ENCODE measurements at regions not wholly inside any gene's neighbourhood (a gene's known extent, or its start where the extent isn't known, plus 50 kb on each side); places are given as distances from the start of the nearest gene placed in this dataset.

GRCh38 chr4:167581449-167581965, 347.2 kb upstream of the SPOCK3 start:
- TF ChIP-seq, protein P1, sequence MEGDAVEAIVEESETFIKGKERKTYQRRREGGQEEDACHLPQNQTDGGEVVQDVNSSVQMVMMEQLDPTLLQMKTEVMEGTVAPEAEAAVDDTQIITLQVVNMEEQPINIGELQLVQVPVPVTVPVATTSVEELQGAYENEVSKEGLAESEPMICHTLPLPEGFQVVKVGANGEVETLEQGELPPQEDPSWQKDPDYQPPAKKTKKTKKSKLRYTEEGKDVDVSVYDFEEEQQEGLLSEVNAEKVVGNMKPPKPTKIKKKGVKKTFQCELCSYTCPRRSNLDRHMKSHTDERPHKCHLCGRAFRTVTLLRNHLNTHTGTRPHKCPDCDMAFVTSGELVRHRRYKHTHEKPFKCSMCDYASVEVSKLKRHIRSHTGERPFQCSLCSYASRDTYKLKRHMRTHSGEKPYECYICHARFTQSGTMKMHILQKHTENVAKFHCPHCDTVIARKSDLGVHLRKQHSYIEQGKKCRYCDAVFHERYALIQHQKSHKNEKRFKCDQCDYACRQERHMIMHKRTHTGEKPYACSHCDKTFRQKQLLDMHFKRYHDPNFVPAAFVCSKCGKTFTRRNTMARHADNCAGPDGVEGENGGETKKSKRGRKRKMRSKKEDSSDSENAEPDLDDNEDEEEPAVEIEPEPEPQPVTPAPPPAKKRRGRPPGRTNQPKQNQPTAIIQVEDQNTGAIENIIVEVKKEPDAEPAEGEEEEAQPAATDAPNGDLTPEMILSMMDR (IDR thresholded peaks at IDR 0.05; ENCODE audit: low read depth, low read length), result no peak
- Histone ChIP-seq H3K27ac (no peak overlapping the region), H3K27me3 (no peaks in the 10 kb centered on the region), H3K36me3 (no peaks in the 10 kb centered on the region), H3K4me1 (ENCODE audit: low read depth) (no peaks in the 10 kb centered on the region), H3K4me3 (no peak overlapping the region), H3K9me3 (ENCODE audit: low read depth) (no peaks in the 10 kb centered on the region)
- no peak for DNase-seq (ENCODE audit: low read depth in 1 of 2, low spot score in 1 of 2)

- Histone ChIP-seq H3K4me1 (ENCODE audit: low read depth) (no peaks in the 10 kb centered on the region), H3K27ac (no peak overlapping the region), H3K9me3 (ENCODE audit: low read depth) (no peaks in the 10 kb centered on the region), H3K4me3 (no peak overlapping the region), H3K36me3 (no peaks in the 10 kb centered on the region), H3K27me3 (no peaks in the 10 kb centered on the region)
- TF ChIP-seq, protein P1 (IDR thresholded peaks at IDR 0.05; ENCODE audit: low read depth, low read length), result no peak
- no peak for DNase-seq (ENCODE audit: low read depth in 1 of 2, low spot score in 1 of 2)
These were observed 353.1 kb upstream of the SPOCK3 start for GRCh38 chr4:167587361-167587760.

GRCh38 chr4:167595898-167596297, 361.6 kb upstream of the SPOCK3 start:
- Histone ChIP-seq H3K4me1 (ENCODE audit: low read depth) (no peaks in the 10 kb centered on the region), H3K27ac (no peak overlapping the region), H3K27me3 (no peaks in the 10 kb centered on the region), H3K4me3 (no peak overlapping the region), H3K9me3 (ENCODE audit: low read depth) (no peaks in the 10 kb centered on the region), H3K36me3 (no peaks in the 10 kb centered on the region)
- DNase-seq (ENCODE audit: low read depth in 1 of 2, low spot score in 1 of 2), result no peak
- TF ChIP-seq, protein P1 (IDR thresholded peaks at IDR 0.05; ENCODE audit: low read depth, low read length), result no peak

DNA sequence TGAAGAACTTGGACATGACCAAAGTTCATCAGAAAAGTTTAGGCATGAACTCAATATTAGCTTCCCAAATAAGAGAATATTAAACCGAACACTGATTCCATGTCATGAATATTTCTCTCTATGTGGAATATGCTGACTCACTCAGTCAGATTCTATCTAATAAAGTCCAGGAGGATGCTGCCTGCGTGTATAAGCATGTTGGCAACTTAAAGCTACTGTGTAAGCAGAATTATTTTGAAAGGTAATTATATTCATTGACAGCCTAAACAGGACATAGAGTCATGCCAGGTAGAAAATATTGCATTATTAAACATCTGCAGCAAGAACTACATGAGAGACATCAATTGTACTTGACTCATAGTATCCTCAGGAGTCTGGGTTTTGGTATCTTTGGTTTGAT, 367.9 kb upstream of the SPOCK3 start:
- H3K27ac ChIP-seq, result no peak overlapping the region
- H3K4me3 ChIP-seq, result no peak overlapping the region
- DNase-seq (ENCODE audit: low read depth in 1 of 2, low spot score in 1 of 2), result no peak
- TF ChIP-seq, protein P1 (IDR thresholded peaks at IDR 0.05; ENCODE audit: low read depth, low read length), result no peak
- H3K36me3 ChIP-seq, result no peaks in the 10 kb centered on the region
- no peaks in the 10 kb centered on the region for H3K4me1 ChIP-seq (ENCODE audit: low read depth)
- no peaks in the 10 kb centered on the region for H3K27me3 ChIP-seq
- no peaks in the 10 kb centered on the region for H3K9me3 ChIP-seq (ENCODE audit: low read depth)

DNA sequence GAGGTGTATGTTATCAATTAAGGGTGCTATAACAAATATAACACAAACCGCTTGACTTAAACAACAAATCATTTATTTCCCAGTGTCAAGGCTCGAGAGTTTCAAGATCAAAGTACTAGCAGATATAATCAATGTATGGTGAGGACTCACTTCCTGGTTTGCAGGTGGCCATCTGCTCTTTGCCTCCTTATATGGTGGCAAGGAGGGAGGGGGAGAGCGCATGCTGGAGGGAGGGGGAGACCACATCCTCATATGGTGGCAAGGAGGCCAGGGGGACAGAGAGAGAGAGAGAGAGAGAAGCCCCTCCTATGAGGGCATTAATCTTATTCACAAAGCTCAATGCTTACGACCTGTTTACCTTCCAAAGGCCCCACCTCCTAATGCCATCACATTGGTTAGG, 372.3 kb upstream of the SPOCK3 start:
- H3K36me3 ChIP-seq, result no peaks in the 10 kb centered on the region
- H3K27me3 ChIP-seq, result no peaks in the 10 kb centered on the region
- no peak overlapping the region for H3K27ac ChIP-seq
- TF ChIP-seq, protein P1 (IDR thresholded peaks at IDR 0.05; ENCODE audit: low read depth, low read length), result no peak
- no peaks in the 10 kb centered on the region for H3K9me3 ChIP-seq (ENCODE audit: low read depth)
- H3K4me3 ChIP-seq, result no peak overlapping the region
- H3K4me1 ChIP-seq (ENCODE audit: low read depth), result no peaks in the 10 kb centered on the region
- no peak for DNase-seq (ENCODE audit: low read depth in 1 of 2, low spot score in 1 of 2)

- Histone ChIP-seq H3K36me3 (no peaks in the 10 kb centered on the region), H3K4me3 (no peak overlapping the region), H3K27me3 (no peaks in the 10 kb centered on the region), H3K27ac (no peak overlapping the region), H3K4me1 (ENCODE audit: low read depth) (no peaks in the 10 kb centered on the region), H3K9me3 (ENCODE audit: low read depth) (no peaks in the 10 kb centered on the region)
- DNase-seq (ENCODE audit: low read depth in 1 of 2, low spot score in 1 of 2), result no peak
- TF ChIP-seq, protein P1 (IDR thresholded peaks at IDR 0.05; ENCODE audit: low read depth, low read length), result no peak
These were observed 379.1 kb upstream of the SPOCK3 start for GRCh38 chr4:167613381-167613780.

All from cardiac muscle cell (in vitro differentiated cells and primary cell).